ENCODE measurements at regions not wholly inside any gene's neighbourhood (a gene's known extent, or its start where the extent isn't known, plus 50 kb on each side); places are given as distances from the start of the nearest gene placed in this dataset.
A peak's percentile ranks its signal among the peaks of the same experiment; 100 is the strongest.

GRCh38 chr2:5364361-5364760 is 327.8 kb upstream of the SOX11 start:
- in situ Hi-C loops (cut with MboI; ENCODE audit: low sequenced_read_pairs, unreplicated experiment), result no loop called here
- no peak for TF ChIP-seq CTCF (IDR thresholded peaks at IDR 0.05; ENCODE audit: borderline replicate concordance, control extremely low read depth, extremely low read depth, insufficient read depth, missing control alignments)

GRCh38 chr2:5365871-5366461 is 326.2 kb upstream of the SOX11 start:
- TF ChIP-seq CTCF (IDR thresholded peaks at IDR 0.05; ENCODE audit: borderline replicate concordance, control extremely low read depth, extremely low read depth, insufficient read depth, missing control alignments), result peak; percentile 48
- in situ Hi-C loops (cut with MboI; ENCODE audit: low sequenced_read_pairs, unreplicated experiment), result no loop called here
- peak; percentile 64 for DNase-seq (ENCODE audit: low spot score)

More at GRCh38 chr2:5364361-5364760, 327.8 kb upstream of the SOX11 start:
- DNase-seq (ENCODE audit: low spot score), result no peak

- TF ChIP-seq CTCF (IDR thresholded peaks at IDR 0.05; ENCODE audit: borderline replicate concordance, control extremely low read depth, extremely low read depth, insufficient read depth, missing control alignments), result no peak
- in situ Hi-C loops (cut with MboI; ENCODE audit: low sequenced_read_pairs, unreplicated experiment), result no loop called here
- DNase-seq (ENCODE audit: low spot score), result no peak
Measured at GRCh38 chr2:5367321-5367720, 324.9 kb upstream of the SOX11 start.

- DNase-seq (ENCODE audit: low spot score), result no peak
- in situ Hi-C loops (cut with MboI; ENCODE audit: low sequenced_read_pairs, unreplicated experiment), result no loop called here
- no peak for TF ChIP-seq CTCF (IDR thresholded peaks at IDR 0.05; ENCODE audit: borderline replicate concordance, control extremely low read depth, extremely low read depth, insufficient read depth, missing control alignments)
Measured at GRCh38 chr2:5368263-5368662, 323.9 kb upstream of the SOX11 start.

- no peak for DNase-seq (ENCODE audit: low spot score)
- TF ChIP-seq CTCF (IDR thresholded peaks at IDR 0.05; ENCODE audit: borderline replicate concordance, control extremely low read depth, extremely low read depth, insufficient read depth, missing control alignments), result no peak
- in situ Hi-C loops (cut with MboI; ENCODE audit: low sequenced_read_pairs, unreplicated experiment), result no loop called here
Measured at GRCh38 chr2:5369510-5369909, 322.7 kb upstream of the SOX11 start.

- in situ Hi-C loops (cut with MboI; ENCODE audit: low sequenced_read_pairs, unreplicated experiment), result no loop called here
- no peak for DNase-seq (ENCODE audit: low spot score)
- no peak for TF ChIP-seq CTCF (IDR thresholded peaks at IDR 0.05; ENCODE audit: borderline replicate concordance, control extremely low read depth, extremely low read depth, insufficient read depth, missing control alignments)
Measured at GRCh38 chr2:5370158-5370557, 322.0 kb upstream of the SOX11 start.
